Dedifferentiated amniotic fluid mesenchymal stem cell (primary cell): ENCODE measurements at regions not wholly inside any gene's neighbourhood (a gene's known extent, or its start where the extent isn't known, plus 50 kb on each side); places are given as distances from the start of the nearest gene placed in this dataset.

Experiments used
- DNase-seq: peaks from one replicate; pipeline ENCODE4 v3.0.0-alpha.2; 2016; ENCODE audit errors: extremely low spot score

DNA sequence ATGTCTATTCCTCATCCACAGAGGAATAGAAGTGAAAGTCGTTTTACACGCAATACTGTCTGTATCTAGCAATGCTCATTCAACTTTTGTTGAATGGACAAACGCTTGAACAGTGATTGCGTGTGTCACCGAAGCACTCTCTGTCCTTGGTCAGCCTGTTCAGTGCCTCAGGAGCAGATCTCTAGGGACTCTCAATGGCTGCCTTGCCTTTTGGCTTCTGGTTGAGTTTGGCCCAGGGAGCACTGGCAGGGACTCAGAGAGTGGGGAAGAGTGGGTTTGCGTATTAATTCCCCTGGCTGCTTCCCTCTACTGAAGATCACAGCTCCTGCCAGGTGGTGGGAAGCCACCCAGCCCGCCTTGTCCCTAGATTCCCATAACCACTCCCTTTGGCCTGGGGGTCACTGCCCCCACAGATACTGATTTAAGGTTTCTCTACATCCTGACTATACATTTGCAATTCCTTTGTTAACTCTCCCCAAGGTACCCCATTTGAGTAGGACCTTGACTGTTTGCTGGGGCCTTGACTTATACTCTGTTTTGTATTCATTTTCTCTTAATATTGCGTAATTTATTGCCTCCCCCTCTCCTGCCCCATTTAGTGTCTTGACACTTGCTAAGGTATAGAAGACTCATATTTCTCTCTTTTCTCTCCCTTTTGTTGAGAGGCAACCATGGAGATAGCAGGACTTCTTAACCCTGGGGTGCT lies 61.7 kb upstream of the USP24 start:
- DNase-seq: no peak

- DNase-seq: no peak
These were observed 60.8 kb upstream of the USP24 start for GRCh38 chr1:55275941-55276341.

DNA sequence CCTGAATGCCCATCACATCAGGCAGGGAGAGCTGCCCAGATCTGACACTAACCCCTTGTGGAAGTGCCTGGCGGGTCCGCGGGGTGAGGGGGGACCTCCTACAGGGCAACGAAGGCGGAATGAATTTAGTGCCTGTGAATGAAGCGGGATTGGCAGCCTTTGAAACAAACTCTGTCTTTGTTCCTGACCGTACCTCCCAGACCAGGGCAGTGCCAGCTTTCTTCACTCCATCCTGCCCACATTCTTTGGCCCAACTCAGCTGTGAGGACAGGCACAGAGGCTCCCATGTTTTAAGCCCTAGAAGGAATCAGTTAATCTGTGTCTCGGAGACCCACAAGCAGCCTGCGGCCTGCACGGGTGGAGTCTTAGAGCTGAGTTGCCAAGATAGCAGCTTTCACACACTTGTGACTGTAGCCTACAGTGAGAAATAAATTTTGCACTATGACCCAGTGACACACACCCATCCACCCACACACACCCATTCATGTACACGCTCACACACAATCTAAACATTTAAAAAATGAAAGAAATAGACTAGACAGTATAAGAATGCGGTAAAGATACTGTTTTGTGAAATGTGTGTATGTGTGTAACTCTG lies 60.1 kb upstream of the USP24 start:
- DNase-seq: no peak

DNA sequence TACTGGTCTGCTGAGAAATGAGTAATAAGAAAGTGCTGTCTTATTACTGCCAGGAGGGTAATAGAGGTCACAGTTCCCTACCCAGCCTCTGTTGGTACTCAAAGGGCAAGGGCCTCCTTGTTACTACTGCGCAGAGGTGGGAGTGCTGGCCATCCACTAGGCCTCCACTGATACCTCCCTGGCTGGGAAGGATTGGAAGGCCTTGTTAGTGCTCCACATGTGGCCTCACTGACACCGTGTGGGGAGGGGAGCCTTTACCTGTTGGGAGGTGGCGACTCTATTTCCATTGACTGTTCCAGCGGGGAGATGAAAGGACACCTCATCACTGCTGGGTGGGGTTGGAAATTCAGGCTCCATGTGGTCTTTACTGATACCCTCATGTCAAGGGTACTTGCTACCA lies 57.8 kb upstream of the USP24 start:
- no peak for DNase-seq
